Spinal cord (tissue), 9 donors: ENCODE measurements at regions not wholly inside any gene's neighbourhood (a gene's known extent, or its start where the extent isn't known, plus 50 kb on each side); places are given as distances from the start of the nearest gene placed in this dataset.

Source experiments
- DNase-seq, 6 donors: peaks; one replicate each; pipeline versions ENCODE4 v3.0.0 to v3.0.0-alpha.2; 2013 to 2015; ENCODE audit warnings: low spot score in 6 of 6, low read depth in 4 of 6
- H3K27ac ChIP-seq: one replicate; pipeline ENCODE4 v1.5.1; 2013; ENCODE audit warnings: low read depth, low read length, control low read depth
- H3K27me3 ChIP-seq: one replicate; pipeline ENCODE4 v1.6.1; 2013; ENCODE audit warnings: low read length; ENCODE audit not compliant: control insufficient read depth, insufficient read depth
- H3K36me3 ChIP-seq: one replicate; pipeline ENCODE4 v1.6.1; 2013; ENCODE audit warnings: low read length; ENCODE audit not compliant: control insufficient read depth, insufficient read depth
- H3K4me1 ChIP-seq: one replicate; pipeline ENCODE4 v1.6.1; 2013; ENCODE audit warnings: low read length; ENCODE audit not compliant: control insufficient read depth, insufficient read depth
- H3K4me3 ChIP-seq: one replicate; pipeline ENCODE4 v1.5.1; 2013; ENCODE audit warnings: low read depth, low read length, control low read depth
- H3K9me3 ChIP-seq: one replicate; pipeline ENCODE4 v1.6.1; 2013; ENCODE audit warnings: low read length; ENCODE audit not compliant: control insufficient read depth, insufficient read depth
- WGBS: methylation state at CpG from one replicate; pipeline ENCODE4 v1.1.5; 2013; ENCODE audit warnings: missing lambda C conversion rate; ENCODE audit not compliant: insufficient coverage; 5-methylcytosine and 5-hydroxymethylcytosine counted together
- donor health status: healthy.

DNA sequence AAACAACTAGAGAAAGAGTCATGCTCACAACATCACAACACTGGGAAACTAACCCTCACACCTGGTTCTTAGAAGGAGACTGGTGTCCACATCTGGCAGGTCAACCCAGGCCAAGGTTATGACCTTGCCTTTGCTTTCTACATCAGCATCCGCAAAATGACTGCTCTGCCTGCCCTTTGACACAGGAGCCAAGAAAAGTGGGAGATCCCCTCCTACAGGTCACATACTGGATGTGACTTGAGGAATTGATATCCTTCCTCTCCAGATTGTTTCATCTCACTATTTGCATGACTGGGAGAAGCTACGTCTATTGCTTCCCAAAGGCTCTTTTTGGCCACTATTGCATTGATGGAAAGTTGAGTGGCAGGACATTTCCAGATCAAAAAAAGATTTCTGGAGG, 115.5 kb downstream of the MIS18A start:
- H3K9me3 ChIP-seq = no peaks in the 10 kb centered on the region
- no peak overlapping the region for H3K4me3 ChIP-seq
- WGBS = 67% methylated on average over 1 of the region's 2 CpGs
- no peak for DNase-seq
- H3K36me3 ChIP-seq = no peaks in the 10 kb centered on the region
- H3K4me1 ChIP-seq = no peaks in the 10 kb centered on the region
- no peak overlapping the region for H3K27ac ChIP-seq
- H3K27me3 ChIP-seq = no peaks in the 10 kb centered on the region

GRCh38 chr21:32162727-32163320, 116.0 kb downstream of the MIS18A start:
- Histone ChIP-seq H3K27ac (no peak overlapping the region), H3K27me3 (no peaks in the 10 kb centered on the region), H3K4me1 (no peaks in the 10 kb centered on the region), H3K9me3 (no peaks in the 10 kb centered on the region), H3K4me3 (no peak overlapping the region), H3K36me3 (no peaks in the 10 kb centered on the region)
- peak in 2 of 6 donors; percentile 28 to 83 for DNase-seq
- 63% methylated on average over 1 of the region's 6 CpGs for WGBS

GRCh38 chr21:32155226-32155625, 123.6 kb downstream of the MIS18A start:
- no peak overlapping the region for H3K4me3 ChIP-seq
- DNase-seq = no peak
- no peaks in the 10 kb centered on the region for H3K36me3 ChIP-seq
- no peaks in the 10 kb centered on the region for H3K27me3 ChIP-seq
- WGBS = 100% methylated on average over 1 of the region's 2 CpGs
- no peaks in the 10 kb centered on the region for H3K9me3 ChIP-seq
- no peaks in the 10 kb centered on the region for H3K4me1 ChIP-seq
- no peak overlapping the region for H3K27ac ChIP-seq

DNA sequence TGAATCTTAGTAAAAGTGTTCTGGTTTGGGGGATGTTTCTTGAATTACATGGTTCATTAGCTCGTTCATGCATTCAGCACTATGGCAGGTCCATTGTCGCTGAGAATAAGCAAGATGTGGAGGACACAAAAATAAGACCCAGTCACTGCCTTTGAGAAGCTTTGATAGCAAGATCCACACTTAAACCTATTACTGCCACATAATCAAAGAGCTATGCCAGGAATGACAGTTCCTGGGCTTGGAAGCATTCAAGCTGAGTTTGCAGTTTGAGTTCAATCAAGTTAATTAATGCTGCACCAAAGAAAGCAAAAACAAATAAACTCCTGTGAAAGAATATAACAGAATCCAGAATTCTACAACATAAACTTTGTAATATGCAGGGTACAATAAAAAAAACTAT, 131.8 kb downstream of the MIS18A start:
- Histone ChIP-seq H3K27ac (no peak overlapping the region), H3K4me3 (no peak overlapping the region), H3K36me3 (no peaks in the 10 kb centered on the region), H3K9me3 (no peaks in the 10 kb centered on the region), H3K4me1 (no peaks in the 10 kb centered on the region), H3K27me3 (no peaks in the 10 kb centered on the region)
- WGBS = no CpG with 5 or more reads among the region's 2 CpGs
- DNase-seq = no peak

- H3K4me3 ChIP-seq = no peak overlapping the region
- DNase-seq = no peak
- no peaks in the 10 kb centered on the region for H3K4me1 ChIP-seq
- H3K27ac ChIP-seq = no peak overlapping the region
- WGBS = 80% methylated on average over 1 of the region's 2 CpGs
- H3K27me3 ChIP-seq = no peaks in the 10 kb centered on the region
- no peaks in the 10 kb centered on the region for H3K9me3 ChIP-seq
- H3K36me3 ChIP-seq = no peaks in the 10 kb centered on the region
Observed at GRCh38 chr21:32144851-32145250, 134.0 kb downstream of the MIS18A start.

- Histone ChIP-seq H3K4me3 (no peak overlapping the region), H3K36me3 (no peaks in the 10 kb centered on the region), H3K27ac (no peak overlapping the region), H3K27me3 (no peaks in the 10 kb centered on the region), H3K9me3 (no peaks in the 10 kb centered on the region), H3K4me1 (no peaks in the 10 kb centered on the region)
- 40% methylated on average over 10 of the region's 13 CpGs for WGBS
- peak in 2 of 6 donors; percentile 22 to 51 for DNase-seq
Observed at GRCh38 chr21:32143241-32143939, 135.5 kb downstream of the MIS18A start.

- Histone ChIP-seq H3K36me3 (no peaks in the 10 kb centered on the region), H3K9me3 (no peaks in the 10 kb centered on the region), H3K27ac (no peak overlapping the region), H3K27me3 (no peaks in the 10 kb centered on the region), H3K4me1 (no peaks in the 10 kb centered on the region), H3K4me3 (no peak overlapping the region)
- no peak for DNase-seq
- 76% methylated on average over 3 of the region's 3 CpGs for WGBS
Observed at GRCh38 chr21:32141318-32141633, 137.6 kb downstream of the MIS18A start.

- no CpG with 5 or more reads among the region's 9 CpGs for WGBS
- peaks cover 1% of the 10 kb centered on the region for H3K4me1 ChIP-seq
- no peak overlapping the region for H3K27ac ChIP-seq
- no peaks in the 10 kb centered on the region for H3K36me3 ChIP-seq
- H3K4me3 ChIP-seq = no peak overlapping the region
- DNase-seq = no peak
- H3K9me3 ChIP-seq = no peaks in the 10 kb centered on the region
- no peaks in the 10 kb centered on the region for H3K27me3 ChIP-seq
Observed at GRCh38 chr21:32140604-32141317, 138.1 kb downstream of the MIS18A start.

DNA sequence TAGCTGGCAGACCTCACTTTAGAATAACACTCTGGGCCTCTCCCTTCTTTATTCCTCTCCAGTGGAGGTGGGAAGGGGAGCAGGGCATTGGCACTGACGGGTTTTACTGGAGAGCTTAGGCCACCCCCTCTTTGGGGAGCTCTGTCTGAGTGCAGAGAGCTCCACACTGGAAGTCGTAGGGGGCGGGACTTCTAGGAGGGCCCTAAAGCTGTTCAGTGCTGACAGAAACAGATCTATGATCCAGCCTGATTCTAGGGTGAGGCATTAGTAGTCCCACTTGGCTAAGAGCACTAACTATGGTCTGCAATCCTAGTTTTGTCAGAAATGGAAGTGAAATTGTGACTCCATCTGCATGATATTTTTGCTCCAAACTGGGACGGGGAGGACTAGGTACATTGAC, 138.7 kb downstream of the MIS18A start:
- Histone ChIP-seq H3K9me3 (no peaks in the 10 kb centered on the region), H3K4me3 (no peak overlapping the region), H3K36me3 (no peaks in the 10 kb centered on the region), H3K27me3 (no peaks in the 10 kb centered on the region), H3K27ac (no peak overlapping the region), H3K4me1 (peaks cover 6% of the 10 kb centered on the region)
- 82% methylated on average over 4 of the region's 4 CpGs for WGBS
- no peak for DNase-seq

DNA sequence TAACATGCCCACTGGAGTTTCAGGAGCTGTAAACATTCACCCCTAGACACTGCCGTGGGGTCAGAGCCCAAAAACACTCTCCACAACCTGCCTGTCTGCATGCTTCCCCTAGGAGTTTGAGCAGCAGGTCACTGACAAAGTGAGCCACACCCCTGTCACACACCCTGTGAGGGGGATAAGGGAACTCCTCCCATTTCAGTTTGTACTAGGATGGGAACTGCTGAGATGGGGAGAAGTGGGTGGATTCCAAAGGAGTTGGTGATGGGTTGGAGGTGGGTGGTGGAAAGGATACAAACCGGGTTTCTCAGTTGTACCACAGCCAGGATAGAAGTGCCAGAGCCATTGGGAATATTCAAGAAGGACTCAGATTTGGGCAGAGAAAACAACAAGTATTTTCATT, 140.2 kb downstream of the MIS18A start:
- Histone ChIP-seq H3K27me3 (peaks cover 2% of the 10 kb centered on the region), H3K4me3 (no peak overlapping the region), H3K9me3 (no peaks in the 10 kb centered on the region), H3K4me1 (peaks cover 13% of the 10 kb centered on the region), H3K27ac (no peak overlapping the region), H3K36me3 (no peaks in the 10 kb centered on the region)
- DNase-seq = no peak
- 72% methylated on average over 2 of the region's 2 CpGs for WGBS
